ENCODE measurements at regions not wholly inside any gene's neighbourhood (a gene's known extent, or its start where the extent isn't known, plus 50 kb on each side); places are given as distances from the start of the nearest gene placed in this dataset.

GRCh38 chr1:79762461-79762860, 755.9 kb upstream of the ADGRL4 start:
- DNase-seq = no peak
- intact Hi-C loops (cut with DNase I) = no loop called here
- no peak overlapping the region for H3K27ac ChIP-seq
- no peaks in the 10 kb centered on the region for H3K36me3 ChIP-seq
- no peak overlapping the region for H3K4me3 ChIP-seq
- ATAC-seq = no peak
- H3K9me3 ChIP-seq = no peaks in the 10 kb centered on the region
- no peak for TF ChIP-seq CTCF (IDR thresholded peaks at IDR 0.05)
- no peak for TF ChIP-seq POLR2A (IDR thresholded peaks at IDR 0.05)
- H3K27me3 ChIP-seq = no peaks in the 10 kb centered on the region
- H3K4me1 ChIP-seq = no peaks in the 10 kb centered on the region

GRCh38 chr1:79760531-79760930, 754.0 kb upstream of the ADGRL4 start:
- intact Hi-C loops (cut with DNase I) = no loop called here
- Histone ChIP-seq H3K9me3 (no peaks in the 10 kb centered on the region), H3K27ac (no peak overlapping the region), H3K4me3 (no peak overlapping the region), H3K4me1 (no peaks in the 10 kb centered on the region), H3K27me3 (no peaks in the 10 kb centered on the region), H3K36me3 (no peaks in the 10 kb centered on the region)
- 82% methylated on average over 1 of the region's 1 CpG for WGBS (ENCODE audit: insufficient coverage, low coverage, low lambda C conversion rate, missing lambda C conversion rate)
- ATAC-seq = no peak
- no peak for DNase-seq
- no peak for TF ChIP-seq CTCF (IDR thresholded peaks at IDR 0.05)
- TF ChIP-seq POLR2A (IDR thresholded peaks at IDR 0.05) = no peak

- Histone ChIP-seq H3K36me3 (no peaks in the 10 kb centered on the region), H3K27ac (no peak overlapping the region), H3K4me3 (no peak overlapping the region), H3K4me1 (no peaks in the 10 kb centered on the region), H3K9me3 (no peaks in the 10 kb centered on the region), H3K27me3 (no peaks in the 10 kb centered on the region)
- DNase-seq = no peak
- intact Hi-C loops (cut with DNase I) = no loop called here
- TF ChIP-seq CTCF (IDR thresholded peaks at IDR 0.05) (no peak), POLR2A (IDR thresholded peaks at IDR 0.05) (no peak)
- ATAC-seq = no peak
- 61% methylated on average over 2 of the region's 2 CpGs for WGBS (ENCODE audit: insufficient coverage, low coverage, low lambda C conversion rate, missing lambda C conversion rate)
Observed at GRCh38 chr1:79749607-79750006, 743.1 kb upstream of the ADGRL4 start.

GRCh38 chr1:79745929-79746328, 739.4 kb upstream of the ADGRL4 start:
- no peaks in the 10 kb centered on the region for H3K27me3 ChIP-seq
- no peaks in the 10 kb centered on the region for H3K4me1 ChIP-seq
- H3K27ac ChIP-seq = no peak overlapping the region
- intact Hi-C loops (cut with DNase I) = no loop called here
- no peak overlapping the region for H3K4me3 ChIP-seq
- no peaks in the 10 kb centered on the region for H3K9me3 ChIP-seq
- ATAC-seq = peak in 1 of 4 donors; percentile 88
- TF ChIP-seq POLR2A (IDR thresholded peaks at IDR 0.05) (no peak), CTCF (IDR thresholded peaks at IDR 0.05) (no peak)
- no peak for DNase-seq
- 50% methylated on average over 2 of the region's 2 CpGs for WGBS (ENCODE audit: insufficient coverage, low coverage, low lambda C conversion rate, missing lambda C conversion rate)
- H3K36me3 ChIP-seq = no peaks in the 10 kb centered on the region

- intact Hi-C loops (cut with DNase I) = no loop called here
- no peaks in the 10 kb centered on the region for H3K4me1 ChIP-seq
- no peak overlapping the region for H3K4me3 ChIP-seq
- DNase-seq (no peak), ATAC-seq (no peak)
- TF ChIP-seq CTCF (IDR thresholded peaks at IDR 0.05) (no peak), POLR2A (IDR thresholded peaks at IDR 0.05) (no peak)
- WGBS (ENCODE audit: insufficient coverage, low coverage, low lambda C conversion rate, missing lambda C conversion rate) = 80% methylated on average over 1 of the region's 1 CpG
- H3K36me3 ChIP-seq = no peaks in the 10 kb centered on the region
- H3K9me3 ChIP-seq = no peaks in the 10 kb centered on the region
- no peak overlapping the region for H3K27ac ChIP-seq
- no peaks in the 10 kb centered on the region for H3K27me3 ChIP-seq
Observed at GRCh38 chr1:79744746-79745145, 738.2 kb upstream of the ADGRL4 start.

Data from right lobe of liver (tissue), 6 donors.